ENCODE measurements at regions not wholly inside any gene's neighbourhood (a gene's known extent, or its start where the extent isn't known, plus 50 kb on each side); places are given as distances from the start of the nearest gene placed in this dataset.

DNA sequence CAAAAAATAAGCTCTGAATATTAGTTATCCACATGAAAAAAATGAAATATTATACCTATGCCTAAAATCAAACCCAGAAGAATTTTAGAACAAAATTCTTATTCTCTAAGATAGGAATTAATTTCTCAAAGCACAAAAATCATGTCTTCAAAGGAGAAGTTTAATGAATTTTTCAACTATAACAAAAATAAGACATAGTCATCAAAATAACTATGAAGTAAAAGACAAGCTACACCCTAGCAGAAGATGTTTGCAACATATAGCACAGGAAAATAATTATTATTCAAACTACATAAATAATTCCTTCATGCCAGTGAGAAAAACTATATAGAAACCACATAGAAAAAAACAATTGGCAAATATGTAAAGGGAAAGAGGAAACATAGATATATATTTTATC, 1203.6 kb upstream of the GJE1 start:
- TF ChIP-seq, protein P1, sequence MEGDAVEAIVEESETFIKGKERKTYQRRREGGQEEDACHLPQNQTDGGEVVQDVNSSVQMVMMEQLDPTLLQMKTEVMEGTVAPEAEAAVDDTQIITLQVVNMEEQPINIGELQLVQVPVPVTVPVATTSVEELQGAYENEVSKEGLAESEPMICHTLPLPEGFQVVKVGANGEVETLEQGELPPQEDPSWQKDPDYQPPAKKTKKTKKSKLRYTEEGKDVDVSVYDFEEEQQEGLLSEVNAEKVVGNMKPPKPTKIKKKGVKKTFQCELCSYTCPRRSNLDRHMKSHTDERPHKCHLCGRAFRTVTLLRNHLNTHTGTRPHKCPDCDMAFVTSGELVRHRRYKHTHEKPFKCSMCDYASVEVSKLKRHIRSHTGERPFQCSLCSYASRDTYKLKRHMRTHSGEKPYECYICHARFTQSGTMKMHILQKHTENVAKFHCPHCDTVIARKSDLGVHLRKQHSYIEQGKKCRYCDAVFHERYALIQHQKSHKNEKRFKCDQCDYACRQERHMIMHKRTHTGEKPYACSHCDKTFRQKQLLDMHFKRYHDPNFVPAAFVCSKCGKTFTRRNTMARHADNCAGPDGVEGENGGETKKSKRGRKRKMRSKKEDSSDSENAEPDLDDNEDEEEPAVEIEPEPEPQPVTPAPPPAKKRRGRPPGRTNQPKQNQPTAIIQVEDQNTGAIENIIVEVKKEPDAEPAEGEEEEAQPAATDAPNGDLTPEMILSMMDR (IDR thresholded peaks at IDR 0.05): no peak
- TF ChIP-seq POLR2A (IDR thresholded peaks at IDR 0.05): no peak
